Occipital lobe (tissue), 1 donor: ENCODE measurements at regions not wholly inside any gene's neighbourhood (a gene's known extent, or its start where the extent isn't known, plus 50 kb on each side); places are given as distances from the start of the nearest gene placed in this dataset.

Experiments used
- DNase-seq: peaks from one replicate; lab custom pipeline; 2025; lab: John Stamatoyannopoulos, UW

DNA sequence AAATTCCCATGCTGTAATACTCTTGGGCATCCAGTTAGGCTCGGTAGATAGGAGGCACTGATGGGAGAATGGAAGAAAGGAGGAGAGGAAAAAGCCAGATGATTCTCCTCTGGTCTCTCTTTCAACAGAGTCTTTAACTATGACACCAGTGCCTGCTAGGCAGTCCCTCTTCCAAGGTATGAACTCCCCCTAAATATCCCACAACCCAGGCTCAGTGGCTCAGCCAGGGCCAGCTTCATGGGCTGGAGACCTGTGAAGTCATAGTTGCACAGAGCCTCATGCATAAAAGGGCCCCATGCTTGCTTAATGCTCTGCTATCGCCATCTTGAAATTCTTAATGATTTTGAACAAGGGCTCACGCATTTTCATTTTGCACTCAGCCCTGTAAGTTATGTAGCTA is 869.2 kb upstream of the GCFC2 start:
- DNase-seq, result no peak

- no peak for DNase-seq
Observed at GRCh38 chr2:76572981-76573380, 862.3 kb upstream of the GCFC2 start.

DNA sequence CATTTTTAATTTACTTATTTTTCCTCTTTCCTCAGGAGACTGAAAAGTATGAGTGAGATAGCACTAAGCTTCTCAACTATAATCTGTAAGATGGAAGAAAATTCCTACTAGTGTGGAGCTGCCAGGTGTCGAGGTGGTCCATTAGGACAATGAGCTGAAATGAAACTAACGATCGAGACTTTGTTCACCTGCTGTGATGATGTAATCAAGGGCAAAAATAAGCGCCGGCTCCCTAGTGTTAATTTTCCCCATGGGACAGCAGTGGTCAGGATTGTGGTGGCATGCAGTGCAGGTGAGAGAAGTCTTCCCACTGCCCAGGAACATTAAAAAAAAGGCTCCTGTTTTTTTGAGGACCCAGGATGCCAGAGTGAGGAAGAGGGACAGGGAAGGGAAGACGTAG is 859.1 kb upstream of the GCFC2 start:
- no peak for DNase-seq

DNA sequence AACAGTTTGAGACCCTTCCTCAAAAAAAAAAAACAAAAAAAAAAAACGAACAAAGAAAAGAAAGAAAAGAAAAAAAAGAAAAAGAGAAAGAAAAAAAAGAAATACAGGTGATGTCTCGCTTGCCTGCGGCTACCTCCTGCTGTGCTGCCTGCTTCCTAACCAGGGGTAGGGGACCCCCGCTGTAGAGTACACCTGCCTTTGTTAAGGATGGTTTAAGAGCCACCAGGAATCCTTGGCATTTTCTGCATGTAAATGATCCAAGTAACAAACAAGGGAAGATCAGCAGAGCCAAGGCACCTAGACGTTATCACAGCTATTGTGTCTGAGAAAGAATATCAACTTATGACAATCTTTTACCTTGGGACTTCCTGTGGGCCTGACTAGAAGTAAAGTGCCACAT is 856.8 kb upstream of the GCFC2 start:
- DNase-seq, result no peak

DNA sequence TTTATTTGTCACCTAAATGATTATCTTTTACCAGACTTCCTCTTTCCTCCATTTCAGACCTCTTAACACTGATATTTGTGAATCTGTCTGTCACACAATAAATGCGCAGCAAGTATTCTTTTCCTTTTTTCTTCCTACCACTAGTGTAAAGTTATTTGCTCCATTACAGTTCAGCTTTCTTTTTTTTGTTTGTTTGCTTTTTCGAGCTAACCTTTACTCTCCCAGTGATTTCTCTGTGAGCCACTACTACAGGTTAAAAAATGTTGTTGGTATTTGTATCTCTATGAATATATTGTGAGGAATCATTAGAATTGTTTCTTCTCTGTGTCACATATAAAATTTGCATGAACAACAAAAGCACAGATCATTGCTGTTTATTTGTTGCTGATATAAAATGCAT is 854.0 kb upstream of the GCFC2 start:
- DNase-seq, result no peak

GRCh38 chr2:76563730-76564129 is 853.0 kb upstream of the GCFC2 start:
- DNase-seq, result no peak

DNA sequence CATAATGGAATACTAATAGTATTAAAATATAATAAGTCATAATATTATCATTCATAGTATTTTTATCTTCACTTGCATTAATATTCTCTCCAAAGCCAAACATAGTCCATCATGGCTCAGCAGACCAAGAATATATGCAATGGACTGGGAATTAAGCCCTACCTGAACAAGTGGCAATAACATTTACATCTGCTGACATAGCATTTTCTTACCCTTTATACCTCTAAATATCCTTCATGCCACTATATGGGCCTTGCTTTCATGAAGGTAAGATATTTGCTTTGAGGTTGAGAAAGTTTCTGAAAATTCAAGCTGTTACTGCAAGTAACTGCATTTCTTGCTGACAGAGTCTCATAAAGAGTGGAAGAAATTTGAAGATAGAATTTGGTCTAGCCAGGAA is 847.4 kb upstream of the GCFC2 start:
- no peak for DNase-seq

- no peak for DNase-seq
Observed at GRCh38 chr2:76556018-76556417, 845.3 kb upstream of the GCFC2 start.

DNA sequence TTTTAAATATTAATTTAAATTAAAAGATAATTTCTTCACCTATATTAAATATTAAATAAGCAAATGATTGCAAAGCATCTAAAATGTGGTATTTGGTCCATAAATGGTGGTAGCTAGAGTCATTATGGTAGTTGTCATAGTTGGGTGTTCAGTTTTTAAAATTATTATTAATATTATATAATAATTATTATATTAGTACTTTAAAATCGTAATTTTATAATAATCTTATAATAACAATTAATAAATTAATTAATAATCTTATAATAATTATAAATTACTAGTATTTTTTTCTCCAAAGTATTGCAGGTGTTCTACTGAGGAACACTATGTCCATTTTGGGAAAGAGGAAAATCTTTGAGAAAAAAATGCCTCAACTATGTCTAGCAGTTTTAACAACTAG is 835.5 kb upstream of the GCFC2 start:
- DNase-seq, result no peak

GRCh38 chr2:76544901-76545300 is 834.2 kb upstream of the GCFC2 start:
- no peak for DNase-seq

- no peak for DNase-seq
Observed at GRCh38 chr2:76517574-76517909, 806.8 kb upstream of the GCFC2 start.

DNA sequence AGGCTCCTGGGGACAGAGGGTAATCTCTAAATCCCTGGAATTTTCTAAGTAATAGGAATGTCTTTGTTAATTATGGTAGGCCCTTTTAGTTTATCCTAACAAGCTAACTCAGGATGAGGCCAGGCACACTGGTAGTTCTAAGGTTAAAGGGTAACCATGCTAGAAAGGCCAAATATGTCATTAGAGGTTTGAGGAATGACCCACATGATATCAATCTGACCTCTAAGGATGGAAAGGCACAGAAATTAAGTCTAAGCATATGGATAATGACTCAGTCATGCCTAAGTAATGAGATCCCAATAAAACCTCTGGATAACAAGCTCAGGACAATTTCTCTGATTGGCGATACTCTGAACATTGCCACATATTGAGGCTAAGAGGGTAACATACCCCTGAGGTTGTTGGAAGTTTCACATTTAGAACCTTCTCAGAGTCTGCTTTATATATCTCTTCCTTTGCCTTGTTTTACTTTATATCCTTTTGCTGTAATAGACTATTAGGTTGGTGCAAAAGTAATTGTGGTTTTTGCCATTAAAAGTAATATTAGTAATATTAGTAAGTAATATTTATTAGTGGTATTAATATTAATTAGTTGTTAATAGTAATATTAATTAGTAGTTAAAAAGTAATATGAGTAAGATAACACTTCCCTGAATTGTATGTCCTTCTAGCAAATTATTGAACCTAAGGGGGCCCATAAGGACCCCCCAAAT is 806.3 kb upstream of the GCFC2 start:
- DNase-seq, result no peak

GRCh38 chr2:76512201-76512820 is 801.6 kb upstream of the GCFC2 start:
- no peak for DNase-seq

GRCh38 chr2:76506538-76506937 is 795.8 kb upstream of the GCFC2 start:
- no peak for DNase-seq

GRCh38 chr2:76501641-76502040 is 790.9 kb upstream of the GCFC2 start:
- no peak for DNase-seq

DNA sequence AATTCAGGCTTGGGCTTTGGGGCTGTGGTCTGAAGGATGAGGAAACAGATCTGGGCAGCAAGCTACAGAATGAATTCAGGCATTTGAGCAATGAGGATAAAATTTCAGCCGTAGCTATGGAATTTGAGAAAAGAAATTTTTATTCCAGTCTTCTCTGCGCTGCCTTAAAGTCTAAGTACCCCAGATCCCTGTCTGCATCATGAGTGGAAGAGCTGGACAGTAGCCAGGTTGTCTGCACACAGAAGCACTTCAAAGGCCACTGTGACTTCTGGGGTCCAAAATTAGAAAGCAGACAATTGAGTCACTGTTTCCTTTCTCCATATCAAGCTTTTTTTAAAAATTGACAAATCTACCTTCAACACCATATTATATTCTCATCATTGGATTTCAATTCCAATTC is 787.6 kb upstream of the GCFC2 start:
- no peak for DNase-seq

GRCh38 chr2:76491503-76491902 is 780.8 kb upstream of the GCFC2 start:
- no peak for DNase-seq

- DNase-seq, result no peak
Observed at GRCh38 chr2:76478266-76479035, 767.7 kb upstream of the GCFC2 start.

DNA sequence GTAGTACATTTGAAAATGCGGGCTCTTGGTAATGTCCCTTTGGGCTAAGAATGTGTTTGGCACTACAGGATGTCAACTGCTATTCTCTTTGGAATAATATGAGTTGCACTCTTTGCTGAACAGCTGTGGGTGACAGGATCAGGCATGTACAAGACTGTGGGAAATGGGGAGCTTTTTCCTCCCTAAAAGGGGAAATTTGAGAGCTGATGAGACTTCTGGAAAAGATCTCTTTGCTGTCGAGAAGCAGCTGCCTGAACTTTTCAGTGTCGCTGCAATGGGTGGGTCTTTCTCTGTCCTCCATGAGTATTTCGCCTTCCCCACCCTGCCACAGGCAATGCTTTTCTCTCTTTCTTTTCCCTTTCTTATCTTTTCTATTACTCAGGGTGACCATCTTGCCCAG is 762.2 kb upstream of the GCFC2 start:
- no peak for DNase-seq

- DNase-seq, result no peak
Observed at GRCh38 chr2:76469066-76469465, 758.4 kb upstream of the GCFC2 start.

- DNase-seq, result no peak
Observed at GRCh38 chr2:76467326-76467725, 756.6 kb upstream of the GCFC2 start.

- no peak for DNase-seq
Observed at GRCh38 chr2:76464310-76464709, 753.6 kb upstream of the GCFC2 start.

- DNase-seq, result no peak
Observed at GRCh38 chr2:76461431-76461830, 750.7 kb upstream of the GCFC2 start.
